GM19043 (cell line): ENCODE measurements at regions not wholly inside any gene's neighbourhood (a gene's known extent, or its start where the extent isn't known, plus 50 kb on each side); places are given as distances from the start of the nearest gene placed in this dataset.

Source experiments
- ATAC-seq: cut with Tn5 transposase; IDR thresholded peaks from one replicate; pipeline ENCODE4 v1.9.1; 2021; ENCODE audit warnings: low read depth; ENCODE audit not compliant: unreplicated experiment

DNA sequence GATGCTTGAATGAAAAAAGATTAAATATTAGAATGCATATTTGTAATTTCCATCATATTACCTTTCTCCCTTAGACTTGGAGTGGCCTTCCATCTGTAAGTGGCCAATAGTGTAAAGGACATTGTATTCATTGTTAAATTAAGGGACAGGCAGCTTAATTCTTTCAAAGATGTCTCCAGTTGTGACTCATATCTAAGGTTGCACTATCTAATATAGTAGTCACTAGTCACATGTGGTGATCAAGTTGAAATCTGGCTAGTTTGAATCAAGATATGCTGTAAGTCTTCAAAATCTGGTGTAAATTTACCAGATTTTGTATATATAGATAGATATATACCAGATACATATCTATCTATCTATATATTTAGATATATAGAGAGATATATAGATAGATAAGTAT is 52.4 kb upstream of the AGPS start:
- ATAC-seq, result no peak

DNA sequence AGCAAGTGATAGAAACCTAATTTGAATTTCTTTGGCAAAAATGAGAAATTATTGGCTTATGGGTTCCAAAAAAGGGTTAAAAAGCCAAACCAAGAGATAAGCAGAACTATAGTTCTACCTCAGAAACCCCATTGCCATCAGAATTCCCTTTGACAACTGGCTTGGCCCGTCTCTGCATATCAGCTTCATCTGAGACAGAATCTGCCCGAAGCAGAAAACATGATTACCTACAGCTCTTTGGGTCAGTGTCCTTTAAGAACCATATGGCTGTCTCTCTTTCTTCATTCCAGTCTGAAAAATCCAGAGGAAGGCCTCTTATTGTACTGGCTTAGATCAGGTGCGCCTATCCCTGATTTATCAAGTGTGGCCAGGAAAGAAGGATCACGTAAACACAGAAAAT is 49.8 kb upstream of the AGPS start:
- no peak for ATAC-seq
